GM18508 (cell line): ENCODE measurements at regions not wholly inside any gene's neighbourhood (a gene's known extent, or its start where the extent isn't known, plus 50 kb on each side); places are given as distances from the start of the nearest gene placed in this dataset.
"Not testable (repeated sequence)": the region's sequence is repeated elsewhere in the genome, so short reads cannot be mapped to it uniquely, and the experiment has no call there.

Source experiments
- ATAC-seq: cut with Tn5 transposase; IDR thresholded peaks from one replicate; pipeline ENCODE4 v1.9.1; 2021; ENCODE audit warnings: moderate number of reproducible peaks; ENCODE audit not compliant: insufficient read depth, unreplicated experiment

GRCh38 chr3:24682141-24682547, 187.5 kb upstream of the THRB start:
- ATAC-seq: no peak

- ATAC-seq: no peak
These were observed 188.4 kb upstream of the THRB start for GRCh38 chr3:24683090-24683489.

- ATAC-seq: no peak
These were observed 189.2 kb upstream of the THRB start for GRCh38 chr3:24683633-24684384.

DNA sequence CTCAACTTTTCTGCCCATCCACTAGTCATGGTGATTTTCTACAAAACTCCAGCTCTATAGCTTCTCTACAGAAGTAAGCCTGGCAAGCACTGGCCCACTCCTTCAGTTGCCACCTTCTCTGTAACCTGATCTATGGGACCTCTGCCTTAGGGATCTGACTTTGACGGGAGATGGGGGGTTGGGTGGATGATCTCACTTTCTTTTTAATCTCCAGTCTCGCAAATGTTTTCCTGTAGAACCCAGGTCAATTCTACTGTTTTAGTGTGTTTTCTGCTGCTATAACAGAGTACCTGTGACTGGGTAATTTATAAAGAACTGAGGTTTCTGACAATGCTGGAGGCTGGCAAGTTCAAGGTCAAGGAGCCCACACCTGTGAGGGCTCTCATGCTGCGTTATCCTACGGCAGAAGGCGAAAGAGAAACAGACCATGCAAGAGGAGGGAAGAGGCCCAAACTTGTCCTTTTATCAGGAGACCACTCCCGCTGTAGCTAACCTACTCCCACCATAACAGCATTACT, 189.9 kb upstream of the THRB start:
- ATAC-seq: no peak

- ATAC-seq: no peak
These were observed 192.2 kb upstream of the THRB start for GRCh38 chr3:24686808-24687207.

DNA sequence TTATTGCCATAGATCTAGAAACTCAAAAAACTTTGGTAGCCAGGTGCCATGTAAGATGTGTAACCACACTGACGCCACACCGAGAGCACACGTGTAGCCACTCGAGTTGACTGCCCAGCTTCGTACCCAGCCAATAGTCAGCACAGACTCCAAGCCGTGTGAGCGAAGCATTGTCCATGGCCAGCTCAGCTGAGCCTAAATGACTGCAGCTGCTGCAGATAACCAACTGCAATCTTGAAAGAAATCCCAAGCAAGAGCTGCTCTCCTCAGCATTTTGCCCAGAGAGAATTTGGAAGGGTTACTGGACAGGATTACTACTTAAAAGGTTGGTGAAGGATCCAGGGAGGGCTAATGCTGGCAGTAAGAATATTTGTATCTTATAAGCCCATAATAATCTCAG, 193.0 kb upstream of the THRB start:
- ATAC-seq: no peak

GRCh38 chr3:24688446-24689148, 193.9 kb upstream of the THRB start:
- no peak for ATAC-seq

DNA sequence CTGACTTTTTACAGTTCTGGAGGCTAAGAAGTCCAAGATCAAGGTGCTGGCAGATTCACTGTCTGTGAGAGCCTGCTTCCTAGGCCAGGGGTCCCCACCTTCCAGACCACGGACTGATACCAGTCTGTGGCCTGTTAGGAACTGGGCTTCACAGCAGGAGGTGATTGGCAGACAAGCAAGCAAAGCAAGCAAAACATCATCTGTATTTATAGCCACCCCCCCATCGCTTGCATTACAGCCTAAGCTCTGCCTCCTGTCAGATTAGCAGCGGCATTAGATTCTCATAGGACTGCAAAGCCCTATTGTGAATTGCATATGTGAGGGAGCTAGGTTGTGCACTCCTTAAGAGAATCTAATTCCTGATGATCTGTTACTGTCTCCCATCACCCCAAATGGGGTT, 194.7 kb upstream of the THRB start:
- no peak for ATAC-seq

DNA sequence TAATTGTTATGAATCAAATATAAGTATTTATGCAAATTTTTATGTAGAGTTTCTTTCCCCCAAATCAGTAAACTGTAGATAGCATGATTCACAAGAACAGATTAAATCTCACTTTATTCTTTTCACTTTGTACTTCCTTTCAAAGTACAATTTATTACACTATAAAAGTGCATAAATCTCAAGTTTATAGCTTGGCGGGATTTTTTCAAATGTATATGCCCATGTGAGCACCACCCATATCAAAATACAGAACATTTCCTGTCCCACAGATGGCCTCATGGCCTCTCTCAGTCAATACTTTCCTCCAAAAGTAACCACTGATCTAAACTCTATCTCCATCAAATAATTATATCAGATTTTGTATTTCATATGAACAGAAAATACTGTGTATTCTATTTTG, 196.1 kb upstream of the THRB start:
- no peak for ATAC-seq

GRCh38 chr3:24699078-24699477, 204.4 kb upstream of the THRB start:
- not testable (repeated sequence) for ATAC-seq

- ATAC-seq: no peak
These were observed 209.8 kb upstream of the THRB start for GRCh38 chr3:24704496-24704895.

DNA sequence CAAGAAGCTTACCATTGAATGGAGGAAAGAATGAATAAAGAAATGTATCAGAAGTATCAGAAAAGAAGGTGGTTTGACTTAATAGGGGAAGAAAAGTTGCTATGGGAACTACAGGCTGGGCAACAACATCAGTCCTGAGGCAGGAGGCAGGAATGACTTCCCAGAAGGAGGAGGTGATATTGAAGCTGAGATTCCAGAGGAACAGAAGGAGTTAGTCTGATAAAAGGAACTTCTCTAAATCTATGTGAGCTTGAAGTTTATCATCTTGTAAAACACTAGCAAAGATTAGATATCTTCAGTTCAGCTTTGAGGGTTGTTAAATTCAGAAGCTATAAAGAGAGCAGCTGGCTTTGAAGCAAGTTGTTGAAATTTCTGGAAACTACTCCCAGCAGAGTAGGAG, 213.3 kb upstream of the THRB start:
- no peak for ATAC-seq

DNA sequence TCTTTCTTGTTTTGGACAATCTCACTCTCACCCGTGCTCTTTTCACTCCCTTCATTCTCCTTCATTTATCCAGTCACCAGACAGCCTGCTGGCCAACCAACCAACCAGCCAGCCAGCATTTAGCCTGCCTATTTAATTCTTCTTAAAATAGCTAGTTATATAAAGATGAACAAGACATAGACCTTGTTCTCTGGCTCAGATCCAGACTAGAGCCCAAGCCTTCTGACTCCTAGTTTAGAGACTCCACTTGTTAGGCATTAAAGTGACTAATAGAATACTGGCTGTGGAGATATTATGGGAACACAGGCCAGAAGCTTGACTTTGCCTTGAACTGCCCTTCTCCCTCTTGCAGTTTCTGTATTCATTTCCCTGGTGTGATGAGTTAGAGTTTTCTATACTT, 215.3 kb upstream of the THRB start:
- ATAC-seq: no peak

- no peak for ATAC-seq
These were observed 218.9 kb upstream of the THRB start for GRCh38 chr3:24713516-24713915.

GRCh38 chr3:24714436-24714835, 219.8 kb upstream of the THRB start:
- ATAC-seq: no peak

- no peak for ATAC-seq
These were observed 220.6 kb upstream of the THRB start for GRCh38 chr3:24715171-24715792.

DNA sequence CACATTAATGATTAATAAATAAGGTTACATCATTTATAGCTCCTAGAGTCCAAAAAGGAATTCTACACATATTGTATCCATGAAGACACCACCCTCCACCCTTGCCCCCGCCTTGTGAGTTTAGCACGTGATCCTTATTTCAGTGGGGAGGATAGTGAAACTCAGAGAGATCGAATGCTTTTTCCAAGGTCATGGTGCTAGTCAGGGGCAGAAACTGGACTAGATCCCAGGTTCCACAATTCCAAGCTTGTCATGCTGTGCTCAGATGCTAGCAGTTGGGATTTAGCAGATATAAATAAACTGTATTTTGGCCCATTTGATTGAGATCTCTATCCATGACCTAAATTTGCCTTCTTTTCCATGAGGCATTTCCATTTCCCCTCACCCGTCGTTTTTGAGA, 227.4 kb upstream of the THRB start:
- no peak for ATAC-seq

DNA sequence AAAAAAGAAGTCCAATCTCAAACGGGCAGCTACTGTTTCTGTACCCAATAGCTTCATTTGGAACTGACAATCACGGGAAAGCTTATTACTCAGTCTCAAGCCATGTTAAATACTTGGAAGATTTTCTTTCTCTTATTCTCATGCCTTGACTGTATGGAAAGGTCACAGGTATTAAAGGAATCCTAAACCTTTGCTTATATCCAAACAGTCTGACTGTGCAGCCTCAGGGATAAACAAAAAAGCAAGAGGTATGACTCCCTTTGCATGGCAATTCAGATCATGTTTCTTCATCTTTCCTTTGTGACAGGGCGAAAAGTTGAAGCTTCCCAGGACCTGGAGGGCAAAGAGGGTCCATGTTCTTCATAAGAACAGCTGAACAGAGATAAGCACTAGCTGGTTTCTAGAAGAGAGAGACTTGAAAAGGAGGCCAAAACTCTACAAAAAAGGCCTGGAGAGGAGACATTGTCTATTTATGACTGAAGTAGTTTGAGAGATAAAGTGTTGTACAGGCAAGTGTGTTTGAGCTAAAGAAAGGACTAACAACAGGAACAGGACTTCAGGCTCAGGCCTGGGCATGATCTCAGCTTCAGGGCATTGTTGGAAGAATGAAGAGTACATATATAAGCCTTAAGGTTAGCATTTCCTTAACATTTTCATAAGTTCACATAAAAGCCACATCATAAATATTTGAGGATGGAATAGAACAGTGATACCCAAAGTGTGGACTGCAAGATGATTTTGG, 231.0 kb upstream of the THRB start:
- no peak for ATAC-seq

- ATAC-seq: no peak
These were observed 231.8 kb upstream of the THRB start for GRCh38 chr3:24726423-24726822.

DNA sequence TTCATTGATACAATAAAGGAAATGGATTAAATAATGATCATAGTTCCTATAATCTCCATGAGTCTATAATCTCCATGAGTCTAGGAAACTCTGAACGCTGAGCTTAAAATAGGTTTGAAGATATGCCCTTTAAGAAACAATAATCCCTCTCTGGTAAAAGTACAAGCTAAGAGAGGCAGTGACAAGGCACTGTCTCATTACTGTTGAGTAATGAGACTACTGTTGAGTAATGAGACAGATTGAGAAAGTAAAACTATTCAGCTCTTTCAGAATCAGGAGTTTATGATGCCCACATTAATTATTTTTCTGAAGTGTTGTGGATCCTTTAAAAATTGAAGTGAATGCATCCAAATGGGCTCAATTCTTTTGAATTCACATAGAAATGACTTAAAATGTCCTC, 235.5 kb upstream of the THRB start:
- no peak for ATAC-seq

- no peak for ATAC-seq
These were observed 239.4 kb upstream of the THRB start for GRCh38 chr3:24734019-24734418.
